ENCODE measurements at regions not wholly inside any gene's neighbourhood (a gene's known extent, or its start where the extent isn't known, plus 50 kb on each side); places are given as distances from the start of the nearest gene placed in this dataset.

DNA sequence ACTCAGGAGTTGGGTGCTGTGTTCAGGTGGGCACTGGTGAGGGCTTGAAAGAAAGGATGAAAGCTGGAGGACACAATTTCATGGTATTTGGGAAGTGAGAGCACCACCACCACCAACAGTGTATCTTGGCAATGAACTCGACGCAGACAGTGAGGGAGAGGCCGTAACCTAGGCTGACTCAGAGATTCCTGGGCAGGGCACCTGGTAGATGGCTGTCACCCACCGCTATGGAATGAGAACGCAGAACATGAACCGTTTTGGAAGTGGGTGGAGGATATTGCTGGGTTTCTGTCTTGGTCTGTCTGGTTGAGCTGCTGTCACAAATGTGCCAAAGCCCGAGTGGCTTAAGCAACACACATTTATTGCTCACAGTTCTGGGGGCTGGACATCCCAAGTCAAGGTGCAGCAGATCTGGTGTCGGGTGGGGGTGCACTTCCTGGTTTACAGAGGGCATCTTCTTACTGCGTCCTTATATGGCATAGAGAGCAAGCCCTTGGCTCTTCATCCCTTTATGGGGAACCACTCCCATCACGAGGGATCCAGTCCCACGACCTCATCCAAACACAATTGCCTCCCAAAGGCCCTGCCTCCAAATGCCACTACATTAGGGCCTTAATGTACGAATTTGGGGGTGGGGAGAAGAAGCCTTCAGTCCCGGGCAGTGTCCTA is 246.3 kb downstream of the SIPA1L2 start:
- no peak for TF ChIP-seq POLR2A (IDR thresholded peaks at IDR 0.05; ENCODE audit: low read depth, low read length)
- FAIRE-seq (no peak), DNase-seq (ENCODE audit: insufficient read length, low spot score) (no peak)

DNA sequence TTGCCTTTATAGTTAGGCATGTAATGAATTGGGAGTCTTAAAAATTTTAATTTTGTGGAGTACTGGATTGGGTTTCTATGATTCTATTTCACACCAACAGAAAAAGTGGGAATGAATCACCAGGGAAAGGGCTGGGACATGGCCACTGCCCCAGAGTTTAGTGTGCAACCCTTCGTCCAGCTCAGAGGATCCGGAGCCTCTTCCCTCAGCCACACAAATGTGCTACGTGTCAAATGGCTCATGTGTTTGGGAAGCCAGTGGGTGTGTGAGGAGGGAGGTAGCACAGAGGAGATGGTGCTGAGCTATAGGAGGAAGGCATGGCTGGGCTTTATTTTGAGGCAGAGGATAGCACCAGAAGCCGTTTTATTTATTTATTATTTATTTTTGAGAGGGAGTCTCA is 247.3 kb downstream of the SIPA1L2 start:
- no peak for FAIRE-seq
- no peak for TF ChIP-seq POLR2A (IDR thresholded peaks at IDR 0.05; ENCODE audit: low read depth, low read length)
- no peak for DNase-seq (ENCODE audit: insufficient read length, low spot score)

DNA sequence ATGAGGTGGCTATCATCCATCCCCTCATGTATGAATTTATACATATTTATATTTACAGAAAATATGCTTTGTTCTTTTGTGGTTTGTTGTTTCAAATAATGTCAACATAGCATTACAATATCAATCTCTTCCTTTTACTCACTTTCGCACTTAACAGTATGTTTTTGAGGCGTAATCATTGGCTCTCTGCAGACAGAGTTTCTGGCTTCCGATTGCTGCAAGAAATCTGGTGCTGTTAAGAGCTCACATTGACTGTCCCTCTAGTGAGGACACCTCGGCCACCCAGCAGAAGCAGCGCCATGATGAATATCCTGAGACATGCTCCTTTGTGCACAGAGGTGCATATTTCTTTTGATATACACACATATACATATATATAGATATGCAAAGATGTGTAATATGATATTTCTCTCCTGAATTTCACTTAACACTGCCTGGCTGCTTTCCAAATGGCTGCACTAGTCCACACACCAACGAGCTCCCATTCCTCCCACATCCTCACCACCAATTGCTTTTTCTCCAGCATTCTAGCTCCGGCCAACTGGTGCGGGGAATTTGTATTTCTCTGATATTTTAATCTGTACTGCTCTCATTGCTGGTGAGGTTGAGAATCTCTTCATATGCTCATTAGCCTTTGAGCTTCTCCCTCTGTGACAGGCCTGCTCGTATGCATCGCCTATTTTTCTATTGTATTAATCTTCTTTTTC is 248.4 kb downstream of the SIPA1L2 start:
- FAIRE-seq, result no peak
- TF ChIP-seq POLR2A (IDR thresholded peaks at IDR 0.05; ENCODE audit: low read depth, low read length), result no peak
- no peak for DNase-seq (ENCODE audit: insufficient read length, low spot score)

DNA sequence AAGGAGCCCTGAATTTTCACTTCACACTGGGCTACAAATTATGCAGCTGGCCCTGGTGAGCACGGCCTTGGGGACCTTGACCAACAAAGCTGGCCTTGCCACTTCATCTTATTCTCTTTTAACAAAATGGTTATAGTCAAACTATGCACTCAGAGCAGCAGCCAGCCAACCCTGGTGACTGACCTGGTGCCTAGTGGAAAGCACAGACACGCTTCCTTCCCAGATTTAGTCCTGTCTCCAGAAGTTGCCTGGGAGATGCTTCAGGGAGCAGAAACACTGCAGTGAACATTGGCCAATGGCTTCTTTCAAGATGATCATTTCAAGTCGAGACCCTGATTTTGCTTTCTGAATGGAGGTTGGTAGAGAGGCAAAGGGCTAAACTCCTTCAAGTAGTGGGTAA is 249.3 kb downstream of the SIPA1L2 start:
- no peak for DNase-seq (ENCODE audit: insufficient read length, low spot score)
- no peak for TF ChIP-seq POLR2A (IDR thresholded peaks at IDR 0.05; ENCODE audit: low read depth, low read length)
- FAIRE-seq, result no peak

DNA sequence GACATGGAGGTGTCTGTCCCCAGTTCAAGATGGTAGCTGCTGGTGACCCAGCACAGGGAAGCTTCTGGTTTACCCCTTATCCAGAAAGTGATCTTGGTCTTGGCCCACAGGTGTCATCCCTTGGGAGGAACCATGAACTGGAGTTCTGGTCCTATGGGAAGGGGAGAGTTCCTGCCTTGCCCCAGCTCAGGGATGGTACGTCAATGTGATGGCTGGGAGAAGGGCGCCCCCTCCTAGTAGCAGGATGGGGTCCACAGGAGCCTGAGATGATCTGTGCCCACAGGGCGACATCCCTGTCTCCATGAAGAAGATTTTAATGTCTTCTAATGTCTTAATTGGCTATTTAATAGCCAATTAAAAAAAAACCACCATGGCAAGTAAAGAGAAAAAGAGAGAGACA is 249.8 kb downstream of the SIPA1L2 start:
- no peak for DNase-seq (ENCODE audit: insufficient read length, low spot score)
- no peak for TF ChIP-seq POLR2A (IDR thresholded peaks at IDR 0.05; ENCODE audit: low read depth, low read length)
- no peak for FAIRE-seq

DNA sequence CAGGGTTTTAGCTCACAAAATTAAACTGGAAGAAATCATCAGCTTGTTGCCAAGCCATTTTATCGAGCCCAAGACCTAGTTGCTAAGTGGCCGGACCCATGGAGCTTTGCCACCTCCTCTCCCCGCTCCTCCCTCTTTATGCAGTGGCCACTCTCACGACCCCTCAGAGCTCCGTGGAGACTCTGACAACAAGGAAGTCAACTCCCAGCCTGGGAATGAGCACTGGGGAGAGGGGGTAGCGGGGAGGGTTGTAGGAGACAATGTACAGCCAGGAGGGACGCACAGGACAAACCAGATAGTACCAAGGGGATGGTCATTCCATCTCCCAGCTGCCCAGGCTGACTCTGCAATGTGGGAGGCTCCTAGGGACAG is 250.9 kb downstream of the SIPA1L2 start:
- FAIRE-seq (no peak), DNase-seq (ENCODE audit: insufficient read length, low spot score) (no peak)
- TF ChIP-seq POLR2A (IDR thresholded peaks at IDR 0.05; ENCODE audit: low read depth, low read length), result no peak

DNA sequence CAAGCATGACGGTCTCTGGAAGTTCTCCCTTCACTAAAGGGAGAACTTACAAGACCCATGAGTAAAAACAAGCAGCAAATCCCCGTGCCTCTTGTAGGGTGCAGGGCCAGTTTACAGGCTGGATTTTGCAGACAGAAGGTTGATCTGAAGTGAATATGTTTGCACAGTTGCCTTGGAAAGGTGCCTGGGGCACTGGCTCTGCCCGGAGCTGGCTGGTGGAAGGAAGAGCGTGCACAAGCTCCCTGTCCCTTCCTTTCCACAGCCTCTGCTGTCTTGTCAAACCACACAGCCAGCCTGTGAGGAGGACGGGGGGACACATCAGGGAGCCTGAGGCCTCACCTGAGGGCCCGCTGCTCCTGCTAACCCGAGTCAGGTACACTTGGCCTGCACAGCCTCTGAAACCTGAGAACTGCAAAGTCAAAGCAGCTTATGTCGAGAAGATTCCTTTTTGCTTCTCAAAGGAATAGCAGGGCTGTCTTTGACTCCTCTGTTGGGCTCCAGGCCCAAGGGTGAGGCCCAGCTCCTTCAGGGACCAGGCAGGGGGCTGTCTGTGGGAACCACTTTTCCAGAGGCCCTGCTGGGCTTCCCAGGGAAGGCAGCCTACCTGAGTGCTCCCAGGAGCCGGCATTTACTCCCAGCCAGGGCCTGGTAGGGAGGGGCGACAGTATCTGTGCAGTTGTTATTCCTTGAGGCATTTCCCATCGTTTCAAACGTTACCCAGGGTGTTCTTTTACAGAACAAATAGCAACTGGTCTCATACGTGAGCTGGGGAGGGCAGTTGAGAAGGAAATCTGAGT is 251.5 kb downstream of the SIPA1L2 start:
- TF ChIP-seq POLR2A (IDR thresholded peaks at IDR 0.05; ENCODE audit: low read depth, low read length), result no peak
- DNase-seq (ENCODE audit: insufficient read length, low spot score) (no peak), FAIRE-seq (no peak)

DNA sequence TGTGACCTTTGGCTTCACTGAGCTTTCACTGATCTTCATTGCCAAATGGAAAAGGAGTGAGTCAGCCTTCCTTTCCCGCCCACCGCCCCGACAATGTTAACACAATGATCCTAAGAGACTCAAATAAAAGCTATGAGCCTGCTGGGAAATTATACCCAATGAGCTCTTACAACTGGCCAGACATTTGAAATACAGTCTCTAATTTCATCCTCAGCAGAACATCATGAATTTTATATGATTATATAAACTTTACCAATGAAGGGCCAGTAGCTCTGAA is 252.5 kb downstream of the SIPA1L2 start:
- DNase-seq (ENCODE audit: insufficient read length, low spot score) (no peak), FAIRE-seq (no peak)
- TF ChIP-seq POLR2A (IDR thresholded peaks at IDR 0.05; ENCODE audit: low read depth, low read length), result no peak

DNA sequence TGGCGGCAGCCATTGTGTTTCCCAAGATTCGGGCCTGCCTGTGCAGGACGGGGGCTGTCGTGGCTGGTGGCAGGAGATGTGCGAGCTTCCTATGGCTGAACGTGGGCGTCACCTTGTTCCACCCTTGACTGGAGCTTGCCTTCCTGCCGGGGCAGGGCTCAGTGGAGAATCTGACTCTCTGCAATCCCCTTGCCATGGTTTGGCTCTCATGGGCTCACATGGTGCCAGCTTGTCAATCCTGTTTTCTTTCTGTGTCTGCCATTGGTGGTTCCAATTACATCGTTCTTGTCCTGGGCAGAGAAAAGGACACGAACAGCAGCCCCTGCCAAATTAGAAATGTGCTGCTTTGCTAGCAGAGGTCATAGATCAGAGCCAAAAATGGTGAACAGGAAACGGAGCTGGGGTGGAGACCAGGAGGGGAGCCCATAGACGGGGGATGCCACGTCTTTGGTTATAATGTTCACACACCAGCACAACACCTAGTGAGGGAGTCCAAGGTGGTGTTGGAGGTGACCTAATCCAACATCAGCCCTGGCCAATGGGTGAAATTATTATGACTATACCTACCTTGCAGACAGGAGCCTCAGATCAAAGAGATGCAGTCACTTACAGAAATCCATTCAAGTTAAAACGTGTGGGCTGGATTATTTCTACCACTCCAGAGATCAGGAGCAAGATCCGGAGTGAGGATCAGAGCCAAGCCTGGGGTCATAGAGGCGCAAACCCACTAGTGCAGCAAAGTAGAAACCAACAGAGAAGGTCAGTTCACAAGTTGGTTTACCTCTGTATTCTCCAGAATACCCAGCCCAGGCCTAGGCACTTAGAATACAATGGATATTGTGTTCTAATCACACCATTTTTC is 253.1 kb downstream of the SIPA1L2 start:
- FAIRE-seq, result no peak
- TF ChIP-seq POLR2A (IDR thresholded peaks at IDR 0.05; ENCODE audit: low read depth, low read length), result no peak

DNA sequence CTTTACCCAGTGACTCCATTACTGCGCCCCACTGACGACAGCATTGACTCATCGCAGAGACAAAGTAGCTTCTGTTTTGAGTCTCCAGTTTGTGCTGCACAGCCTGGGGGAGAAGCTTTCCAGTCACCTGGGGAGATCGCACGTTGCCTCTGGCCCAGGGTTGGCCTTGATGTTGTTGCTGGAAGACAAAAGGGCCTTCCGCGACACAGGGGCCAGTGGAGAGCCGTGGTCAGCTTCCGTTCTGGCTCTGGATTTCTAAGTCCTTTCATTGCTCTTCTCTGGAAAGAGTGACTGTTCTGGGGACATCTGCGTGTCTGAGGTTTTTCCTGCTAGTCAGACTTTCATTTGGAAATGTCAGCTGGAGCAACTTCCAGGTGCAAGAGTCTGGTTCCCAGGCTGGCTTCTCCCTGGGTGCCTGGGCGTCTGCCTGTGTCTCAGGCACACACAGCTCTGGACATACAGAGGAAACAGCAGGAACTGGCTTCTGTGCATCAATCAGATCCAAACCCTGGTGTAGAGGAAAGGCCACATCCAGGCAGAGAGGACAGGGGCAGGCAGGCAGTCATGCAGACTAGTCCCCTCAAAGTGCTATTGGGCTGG is 257.0 kb downstream of the SIPA1L2 start:
- DNase-seq (ENCODE audit: insufficient read length, low spot score) (no peak), FAIRE-seq (no peak)
- no peak for TF ChIP-seq POLR2A (IDR thresholded peaks at IDR 0.05; ENCODE audit: low read depth, low read length)

More for the DNA sequence above, 253.1 kb downstream of the SIPA1L2 start:
- DNase-seq (ENCODE audit: insufficient read length, low spot score), result no peak

DNA sequence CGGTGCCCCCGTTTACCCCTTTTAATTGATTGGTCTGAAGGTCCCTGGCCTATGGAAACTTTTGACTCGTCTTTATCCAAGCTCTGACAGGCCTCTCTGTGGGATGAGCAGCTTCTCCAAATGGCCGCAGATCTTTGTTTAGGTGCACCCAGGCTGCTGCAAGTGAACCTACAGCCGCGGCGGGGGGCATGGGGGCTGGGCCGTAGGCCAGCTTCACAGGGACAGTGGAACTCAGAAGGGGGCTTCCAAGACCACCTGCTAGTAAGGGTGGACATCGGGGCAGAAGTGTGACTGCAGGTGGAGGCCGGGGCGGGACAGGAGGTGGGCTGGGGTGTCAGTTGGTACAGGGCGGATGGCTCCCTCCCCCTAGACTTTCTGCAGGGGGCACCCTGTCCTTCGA is 257.5 kb downstream of the SIPA1L2 start:
- DNase-seq (ENCODE audit: insufficient read length, low spot score) (no peak), FAIRE-seq (no peak)
- TF ChIP-seq POLR2A (IDR thresholded peaks at IDR 0.05; ENCODE audit: low read depth, low read length), result no peak

DNA sequence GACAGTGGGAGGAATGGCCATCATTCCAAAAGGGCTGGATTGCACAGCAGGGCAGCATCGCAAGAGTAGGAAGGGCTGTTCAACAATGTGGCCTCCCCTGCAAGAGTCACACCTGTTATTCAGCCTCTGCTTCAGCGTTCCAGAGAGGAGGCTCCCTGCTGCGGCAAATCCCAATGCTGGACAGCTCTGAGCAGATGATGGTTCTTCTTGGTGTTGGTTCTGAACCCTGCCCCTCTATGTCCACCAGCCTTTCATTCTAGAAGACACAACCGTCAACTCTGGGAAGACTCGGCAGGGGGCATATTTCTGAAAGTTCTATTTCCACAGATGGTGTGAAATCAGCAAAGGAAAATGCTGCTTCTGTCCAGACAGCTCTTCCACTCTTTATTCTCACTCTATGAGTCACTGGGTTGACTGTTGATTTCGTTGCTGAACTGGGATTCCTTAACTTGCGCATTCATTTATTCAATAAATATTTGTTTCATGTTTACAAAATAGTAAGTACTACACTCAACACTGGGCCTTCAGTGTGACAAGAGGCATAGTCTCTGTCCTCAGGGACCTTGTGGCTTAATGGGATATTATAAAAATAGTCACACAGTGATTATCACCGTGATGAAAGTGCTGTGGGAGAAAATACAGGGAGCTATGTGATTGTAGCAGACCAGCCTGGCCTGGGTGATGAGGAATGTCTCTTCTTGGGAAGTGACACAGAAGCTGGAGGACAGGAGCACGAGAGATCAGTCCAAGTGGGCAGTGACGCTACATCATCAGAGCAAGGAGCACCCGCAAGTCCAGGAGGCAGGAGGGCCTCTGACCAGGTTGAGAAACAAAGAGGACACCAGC is 260.3 kb downstream of the SIPA1L2 start:
- FAIRE-seq (no peak), DNase-seq (ENCODE audit: insufficient read length, low spot score) (no peak)
- TF ChIP-seq POLR2A (IDR thresholded peaks at IDR 0.05; ENCODE audit: low read depth, low read length), result no peak

DNA sequence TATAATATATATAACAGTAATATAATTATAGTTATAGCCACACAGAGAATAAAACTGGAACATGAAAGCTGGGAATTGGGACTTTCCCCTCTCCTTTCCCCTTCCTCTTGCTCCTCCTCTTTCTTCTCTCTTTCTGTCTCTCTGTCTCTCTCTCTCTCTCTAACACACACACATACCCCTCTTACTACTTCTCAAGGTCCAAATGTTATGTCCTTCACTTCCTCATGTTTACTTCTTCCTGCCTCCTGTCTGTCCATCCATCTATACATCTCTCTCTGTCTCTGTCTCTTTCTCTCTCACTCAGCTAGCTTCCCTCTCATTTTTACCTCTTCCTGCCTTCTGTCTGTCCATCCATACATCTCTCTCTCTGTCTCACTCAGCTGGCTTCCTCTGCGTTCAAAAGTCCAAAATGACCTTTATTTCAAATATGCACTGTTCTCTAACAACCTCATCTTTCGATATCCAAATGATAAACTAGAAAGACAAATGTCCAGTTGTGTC is 261.1 kb downstream of the SIPA1L2 start:
- FAIRE-seq (no peak), DNase-seq (ENCODE audit: insufficient read length, low spot score) (no peak)
- TF ChIP-seq POLR2A (IDR thresholded peaks at IDR 0.05; ENCODE audit: low read depth, low read length), result no peak

All from H54 (cell line).